ENCODE measurements at regions not wholly inside any gene's neighbourhood (a gene's known extent, or its start where the extent isn't known, plus 50 kb on each side); places are given as distances from the start of the nearest gene placed in this dataset.

DNA sequence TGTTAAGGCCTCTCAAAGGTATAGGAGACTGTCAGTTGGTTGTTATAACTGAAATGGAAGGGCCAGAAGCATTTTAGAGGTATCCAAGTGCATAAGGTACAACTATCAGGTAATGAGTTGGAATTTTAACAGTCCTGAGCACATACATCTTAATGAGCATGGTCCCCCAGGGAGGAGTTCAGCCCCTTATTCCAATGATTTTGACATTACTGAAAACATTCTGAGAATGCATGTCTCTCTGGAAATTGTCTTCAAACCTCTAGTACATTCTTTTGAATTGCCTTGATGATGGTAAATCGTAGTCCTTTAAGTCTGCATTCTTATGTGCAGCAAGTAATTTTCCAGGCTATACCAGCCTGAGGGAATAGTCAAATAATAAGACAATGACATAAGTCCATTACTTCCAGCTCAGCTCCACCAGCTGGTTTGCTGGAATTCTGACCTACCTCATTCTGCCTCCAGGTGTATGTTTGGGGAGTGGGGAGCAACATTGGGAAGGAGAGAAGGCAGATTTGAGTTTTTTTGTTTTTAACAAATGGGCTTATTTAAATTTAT lies 239.2 kb downstream of the MSRB3 start:
- DNase-seq: no peak

DNA sequence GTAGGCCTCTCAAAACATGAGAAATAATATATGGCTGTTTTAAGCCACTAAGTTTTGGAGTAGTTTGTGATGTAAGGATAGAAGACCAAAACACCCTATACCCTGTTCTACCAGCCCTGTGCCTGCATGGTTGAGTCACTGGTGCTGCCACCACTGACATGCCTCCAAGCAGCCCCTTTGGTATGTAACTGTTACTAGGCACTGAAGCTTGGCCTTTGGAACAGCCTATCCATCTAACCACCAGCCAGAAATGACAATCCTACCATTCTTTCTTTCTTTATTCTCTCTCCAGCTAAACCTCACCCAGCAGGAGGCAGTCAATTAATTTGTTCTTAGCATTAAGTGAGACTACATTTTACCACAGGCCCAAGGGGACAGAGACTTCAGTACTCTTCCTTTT lies 240.3 kb downstream of the MSRB3 start:
- DNase-seq: no peak

DNA sequence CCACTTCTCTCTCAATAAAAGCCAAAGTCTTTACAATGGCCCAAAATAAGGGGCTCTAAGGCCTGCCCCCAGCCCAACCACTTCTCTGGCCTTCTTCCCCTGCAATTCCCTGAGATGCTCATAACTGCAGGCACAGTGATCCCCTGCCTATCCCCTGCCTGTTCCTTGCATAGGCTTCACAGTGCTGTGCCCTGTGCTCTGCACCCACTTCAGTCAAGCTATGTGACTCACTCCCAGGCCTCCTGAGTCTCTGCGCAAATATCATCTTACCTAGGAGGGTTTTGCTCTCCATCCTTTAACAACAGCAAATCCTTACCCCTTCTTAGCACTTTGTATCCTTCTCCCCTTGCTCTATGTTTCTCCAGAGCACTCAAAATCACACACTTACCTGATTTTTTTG lies 242.2 kb downstream of the MSRB3 start:
- no peak for DNase-seq

DNA sequence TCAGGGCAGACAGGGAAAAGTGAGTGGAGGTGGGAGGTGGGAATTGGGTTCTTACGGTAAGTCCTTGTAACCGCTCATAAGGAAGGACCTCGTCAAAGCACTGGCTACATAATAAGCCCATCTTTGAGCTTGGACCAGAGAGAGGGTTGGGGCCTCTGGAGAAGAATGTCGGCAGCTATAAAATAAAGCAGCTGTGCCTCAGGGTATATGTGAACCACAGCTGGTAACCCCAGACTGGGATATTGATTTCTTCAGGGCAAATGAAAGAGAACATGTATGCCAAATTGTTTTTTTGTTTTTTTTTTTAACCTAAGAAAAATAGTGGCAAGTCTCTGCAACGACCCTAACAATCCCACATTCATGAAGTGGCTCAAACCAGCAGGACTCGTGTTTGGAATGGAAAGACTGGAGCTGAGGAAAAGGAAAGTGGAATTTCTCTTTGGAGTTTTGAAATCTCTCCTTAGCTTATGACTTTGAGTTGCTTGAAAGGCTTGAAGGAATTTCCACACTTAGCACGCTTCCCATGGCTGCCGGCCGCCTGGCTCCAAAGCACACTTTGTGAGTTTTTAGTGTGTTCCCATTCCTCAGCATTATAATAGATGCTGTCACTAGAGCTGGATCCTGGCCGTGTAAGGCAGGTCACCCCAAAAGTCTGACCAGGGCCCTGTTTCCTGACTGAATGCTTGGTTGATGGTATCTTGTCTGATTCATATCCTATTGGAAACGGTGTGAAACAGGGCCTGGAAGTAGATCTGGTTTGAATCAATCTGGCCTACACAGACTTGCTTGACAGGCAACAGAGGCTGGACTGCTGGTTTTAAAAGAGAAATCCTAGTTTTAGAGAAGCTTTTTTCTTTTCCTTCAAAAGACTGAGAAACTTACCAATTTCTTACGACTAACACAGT lies 244.7 kb downstream of the MSRB3 start:
- no peak for DNase-seq

DNA sequence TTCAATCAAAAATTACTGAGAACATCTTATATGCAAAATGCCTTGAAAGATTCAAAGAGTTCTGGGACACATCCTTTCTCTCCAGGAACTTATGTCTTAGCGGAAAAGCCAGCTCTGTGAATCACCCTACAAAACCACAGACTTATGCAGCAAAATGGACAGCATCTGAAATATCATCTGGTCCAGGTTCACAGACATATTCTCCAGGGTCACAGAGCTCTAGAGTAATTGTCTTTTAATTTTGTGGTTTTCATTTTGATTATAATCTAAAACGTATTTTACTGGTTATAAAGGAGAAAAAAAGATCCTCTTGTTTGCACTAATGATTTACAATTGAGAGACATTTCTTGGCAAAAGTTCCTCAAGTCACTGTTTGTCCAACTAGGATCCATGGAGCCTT lies 246.2 kb downstream of the MSRB3 start:
- no peak for DNase-seq

DNA sequence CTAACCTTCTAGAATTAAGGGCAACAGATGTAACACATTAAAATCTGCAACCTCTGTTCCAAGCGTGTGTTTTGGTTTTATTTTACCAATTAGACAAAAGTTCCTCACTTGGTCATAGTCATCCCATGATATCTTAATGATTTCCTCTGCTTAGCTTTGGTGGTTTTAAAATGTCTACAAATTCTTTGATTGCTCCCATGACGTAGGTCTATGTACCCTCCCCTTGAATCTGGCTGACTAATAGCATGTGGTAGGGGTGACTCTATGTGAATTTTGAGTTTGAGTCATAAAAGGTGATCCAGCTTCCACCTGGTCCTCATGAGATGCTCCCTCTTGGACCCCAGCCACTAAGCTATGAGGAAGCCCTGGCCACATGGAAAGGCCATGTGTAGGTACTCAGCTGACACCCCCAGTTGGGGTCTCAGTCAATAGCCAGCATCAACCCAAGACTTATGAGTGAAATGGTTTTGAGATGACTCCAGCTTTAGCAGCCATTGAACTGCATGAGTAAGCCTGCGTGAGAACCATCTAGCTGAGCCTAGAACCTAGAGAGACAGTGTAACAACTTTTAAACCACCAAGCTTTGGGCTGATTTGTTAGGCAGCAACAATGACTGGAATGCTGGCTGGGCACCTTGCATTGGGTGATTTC lies 247.1 kb downstream of the MSRB3 start:
- DNase-seq: no peak

DNA sequence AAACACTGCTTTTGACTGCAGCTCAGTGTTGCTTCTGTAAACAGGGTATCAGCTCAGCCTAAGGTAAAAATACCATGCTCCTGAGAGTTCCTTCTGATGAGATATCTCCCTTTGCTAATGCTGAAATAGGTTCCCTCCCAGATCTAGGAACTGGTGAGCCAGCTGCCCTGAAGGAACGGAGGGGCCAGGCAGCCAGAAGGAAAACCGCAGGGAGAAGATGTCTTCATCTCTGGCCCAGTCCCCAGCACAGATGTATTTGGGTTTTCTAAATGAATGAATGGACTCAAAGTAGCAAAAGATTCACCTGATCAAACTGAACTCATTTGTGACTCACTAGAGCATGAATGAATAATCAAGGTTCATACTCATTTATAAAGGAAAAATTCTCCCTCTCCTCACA lies 247.8 kb downstream of the MSRB3 start:
- DNase-seq: no peak

DNA sequence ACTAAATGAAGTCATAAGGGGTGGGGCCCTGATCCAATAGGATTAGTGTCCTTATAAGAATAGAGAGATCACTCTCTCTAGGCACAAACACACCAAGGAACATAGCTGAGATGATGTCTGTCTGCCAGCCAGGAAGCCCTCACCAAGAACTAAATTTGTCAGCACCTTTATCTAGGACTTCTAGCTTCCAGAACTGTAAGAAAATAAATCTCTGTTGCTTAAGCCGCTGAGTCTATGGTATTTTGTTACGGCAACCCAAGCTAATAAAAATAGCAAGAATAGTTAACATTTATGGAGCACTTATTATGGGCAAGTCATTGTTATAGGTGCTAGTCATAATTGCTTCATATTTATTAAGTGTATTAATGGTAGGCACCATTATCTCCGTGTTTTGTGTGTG lies 249.6 kb downstream of the MSRB3 start:
- DNase-seq: no peak

DNA sequence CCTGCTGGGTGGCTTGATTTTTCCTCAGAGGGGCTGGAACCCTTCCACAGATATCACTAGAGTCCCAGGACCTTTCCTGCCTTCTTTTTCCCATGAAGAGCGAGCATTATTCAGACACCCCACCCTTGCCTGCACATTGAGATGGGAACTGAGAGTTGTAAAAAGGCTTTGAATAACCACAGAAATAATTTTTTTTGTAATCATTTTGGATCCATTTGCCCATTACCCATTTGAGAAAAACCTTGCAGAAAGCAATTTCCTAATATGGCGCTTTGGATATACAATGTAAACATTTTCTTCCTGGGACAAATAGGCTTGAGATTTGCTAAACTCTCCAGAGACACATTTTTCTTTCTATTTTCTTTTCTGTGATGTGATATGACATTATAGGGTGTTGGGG lies 250.6 kb downstream of the MSRB3 start:
- DNase-seq: no peak

DNA sequence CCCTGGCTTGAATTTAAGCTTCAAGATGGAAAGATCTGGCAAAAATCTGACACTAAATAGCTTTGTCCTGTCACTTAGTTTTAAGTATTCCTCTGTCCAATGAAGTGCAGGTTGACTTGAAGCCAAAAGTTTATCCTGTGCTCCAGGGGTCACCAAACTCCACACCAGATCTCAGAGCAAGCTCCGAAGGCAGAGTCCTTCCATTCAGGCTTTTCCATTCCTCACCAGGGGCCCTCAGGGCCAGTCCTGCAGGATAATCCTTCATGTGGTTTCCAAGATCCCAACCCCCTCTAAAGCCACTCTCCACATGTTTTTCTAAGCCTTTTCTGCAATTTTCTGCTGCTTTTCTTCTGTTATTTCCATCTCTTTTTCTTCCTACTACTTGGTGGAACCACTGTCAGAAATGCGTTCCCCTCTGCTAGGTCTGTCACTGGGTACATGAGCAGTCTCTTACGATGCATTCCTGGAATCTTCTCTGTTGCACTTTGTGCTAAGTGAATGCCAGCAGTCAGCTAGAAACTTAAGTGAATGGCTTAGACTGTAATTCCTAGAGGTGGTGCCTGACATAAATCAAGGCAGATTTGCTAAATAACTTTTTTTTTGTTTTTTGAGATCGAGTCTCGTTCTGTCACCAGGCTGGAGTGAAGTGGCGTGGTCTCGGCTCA lies 251.4 kb downstream of the MSRB3 start:
- no peak for DNase-seq

DNA sequence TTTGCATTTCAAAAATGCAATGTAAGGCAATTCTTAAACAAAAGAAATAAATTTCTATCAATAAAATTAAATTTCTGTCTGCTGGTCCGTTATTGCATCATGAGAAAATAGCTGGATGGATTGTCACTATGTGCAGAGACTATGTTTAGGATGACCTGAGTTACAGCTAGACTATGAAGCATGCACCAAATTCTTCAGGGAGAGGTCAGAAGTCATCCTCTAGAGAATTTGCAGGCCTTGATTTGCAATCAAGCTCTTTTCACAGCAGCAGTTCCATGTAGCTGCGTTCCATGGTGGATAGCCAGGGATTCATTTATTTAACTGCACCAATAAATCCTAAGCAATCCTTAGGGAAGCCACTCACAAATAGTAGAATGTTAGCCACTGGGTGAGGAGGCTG lies 253.7 kb downstream of the MSRB3 start:
- DNase-seq: no peak

DNA sequence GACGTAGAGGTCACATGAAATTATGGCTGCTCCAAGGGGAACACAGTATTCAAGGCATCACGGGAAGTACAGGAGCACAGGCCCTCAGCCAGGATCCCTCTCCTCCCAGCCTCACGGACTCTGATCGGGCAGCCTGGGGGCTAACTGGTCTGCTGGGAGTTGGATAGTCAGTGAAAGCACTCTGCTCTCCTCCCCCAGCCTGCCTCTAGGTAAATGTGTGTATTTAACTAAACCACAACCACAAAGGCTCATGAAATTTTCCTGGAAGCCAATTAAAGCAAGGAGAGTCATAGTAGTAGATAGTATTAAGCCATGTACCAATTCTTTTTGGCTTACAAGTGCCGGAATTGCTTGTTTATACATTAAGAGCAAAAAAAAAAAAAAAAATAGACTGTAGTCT lies 254.3 kb downstream of the MSRB3 start:
- no peak for DNase-seq

DNA sequence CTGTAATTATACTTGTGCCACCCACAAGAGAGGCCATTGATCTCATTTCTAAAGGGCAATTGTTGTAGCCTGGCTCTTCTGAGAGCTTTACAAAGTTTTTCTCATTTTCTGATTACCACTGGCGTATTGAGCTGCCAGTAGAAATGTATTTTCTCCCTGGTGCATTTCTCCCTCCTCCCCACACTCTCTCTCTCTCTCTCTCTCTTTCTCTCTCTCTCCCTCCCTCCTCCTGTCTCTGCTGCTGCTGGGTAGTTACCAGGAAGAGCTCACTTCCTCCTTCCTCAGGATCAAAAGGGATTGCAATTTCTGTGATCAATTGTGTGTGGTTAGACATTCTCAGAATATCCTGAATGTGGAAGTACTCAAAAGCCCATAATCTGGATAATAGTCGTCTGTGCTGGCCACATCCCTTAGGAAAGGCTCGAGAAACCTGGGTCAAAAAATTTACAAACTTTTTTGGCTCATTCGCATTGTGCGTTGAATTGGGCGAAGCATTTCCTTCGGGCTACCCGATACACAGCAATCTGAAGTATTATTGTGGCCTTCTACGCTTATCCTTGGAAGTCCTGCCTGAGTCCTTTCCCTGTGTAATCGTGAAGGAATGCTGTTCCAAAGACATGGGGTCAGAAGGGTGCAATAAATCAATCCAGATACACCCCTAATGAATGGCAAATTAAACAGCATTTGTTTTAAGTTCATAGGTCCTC lies 254.8 kb downstream of the MSRB3 start:
- DNase-seq: no peak

DNA sequence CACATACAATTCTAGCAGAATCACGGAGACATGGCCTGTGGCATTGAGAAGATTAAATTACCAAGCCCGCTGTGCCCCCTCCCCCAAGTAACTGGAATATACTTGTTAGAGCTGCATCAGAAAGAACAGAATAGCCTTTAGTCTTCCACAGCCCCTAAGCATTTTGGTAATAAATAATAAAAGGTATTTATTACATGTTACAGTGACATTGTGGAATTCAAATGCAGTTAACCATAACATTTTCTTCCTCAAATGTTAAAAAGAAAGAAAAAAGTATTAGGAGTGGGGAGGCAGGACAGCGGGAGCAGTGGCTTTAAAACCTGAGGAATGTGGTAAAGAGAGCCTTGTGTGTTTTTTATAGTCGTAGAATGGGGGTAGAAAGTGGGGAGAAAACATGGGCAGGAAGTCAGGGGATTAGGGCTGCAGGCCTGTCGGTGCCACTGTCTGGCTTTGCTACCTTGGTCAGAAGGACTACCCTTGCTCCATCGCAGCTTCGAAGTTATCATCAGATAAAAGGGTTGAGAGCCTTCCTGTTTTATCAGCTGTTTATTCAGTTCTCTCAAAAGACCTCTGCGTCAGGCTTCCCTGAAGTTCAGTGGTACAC lies 255.9 kb downstream of the MSRB3 start:
- DNase-seq: no peak

DNA sequence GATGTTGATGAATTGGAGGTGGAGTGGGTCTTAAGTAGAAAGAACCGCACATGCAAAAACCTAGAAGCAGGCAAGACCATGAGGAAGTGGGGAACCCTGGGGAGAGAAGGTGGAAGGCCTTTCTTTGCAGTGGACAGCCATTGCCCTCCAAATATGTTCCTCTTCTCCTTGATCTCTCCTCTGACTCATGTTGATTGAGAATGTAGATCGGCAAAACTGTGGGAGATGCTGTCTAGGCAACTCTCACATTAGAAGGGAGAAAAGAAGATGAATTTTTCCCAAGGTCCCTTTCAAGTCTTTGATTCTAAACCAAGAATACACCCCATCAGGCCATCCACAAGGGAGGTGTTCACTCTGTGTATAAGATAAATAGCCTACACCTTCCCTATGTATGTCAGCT lies 257.5 kb downstream of the MSRB3 start:
- DNase-seq: no peak

DNA sequence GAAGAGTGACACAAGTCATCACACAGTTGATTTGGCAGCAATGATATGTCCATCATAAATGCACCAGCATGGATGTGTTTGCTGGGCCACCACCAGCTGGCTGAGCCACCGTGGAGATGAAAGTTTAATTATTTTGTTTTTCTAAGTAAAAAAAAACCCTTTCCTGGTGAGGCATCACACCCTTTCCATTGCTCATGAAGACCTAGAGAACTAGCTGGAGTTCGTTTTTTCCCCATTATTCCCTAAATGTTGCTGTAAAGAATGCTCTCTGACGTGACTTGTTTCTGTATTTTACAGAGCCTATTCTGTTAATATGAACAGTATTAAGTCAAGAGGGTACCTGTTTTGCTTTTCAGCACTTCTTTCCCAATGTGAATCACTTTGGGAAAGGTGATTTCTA lies 257.9 kb downstream of the MSRB3 start:
- no peak for DNase-seq

DNA sequence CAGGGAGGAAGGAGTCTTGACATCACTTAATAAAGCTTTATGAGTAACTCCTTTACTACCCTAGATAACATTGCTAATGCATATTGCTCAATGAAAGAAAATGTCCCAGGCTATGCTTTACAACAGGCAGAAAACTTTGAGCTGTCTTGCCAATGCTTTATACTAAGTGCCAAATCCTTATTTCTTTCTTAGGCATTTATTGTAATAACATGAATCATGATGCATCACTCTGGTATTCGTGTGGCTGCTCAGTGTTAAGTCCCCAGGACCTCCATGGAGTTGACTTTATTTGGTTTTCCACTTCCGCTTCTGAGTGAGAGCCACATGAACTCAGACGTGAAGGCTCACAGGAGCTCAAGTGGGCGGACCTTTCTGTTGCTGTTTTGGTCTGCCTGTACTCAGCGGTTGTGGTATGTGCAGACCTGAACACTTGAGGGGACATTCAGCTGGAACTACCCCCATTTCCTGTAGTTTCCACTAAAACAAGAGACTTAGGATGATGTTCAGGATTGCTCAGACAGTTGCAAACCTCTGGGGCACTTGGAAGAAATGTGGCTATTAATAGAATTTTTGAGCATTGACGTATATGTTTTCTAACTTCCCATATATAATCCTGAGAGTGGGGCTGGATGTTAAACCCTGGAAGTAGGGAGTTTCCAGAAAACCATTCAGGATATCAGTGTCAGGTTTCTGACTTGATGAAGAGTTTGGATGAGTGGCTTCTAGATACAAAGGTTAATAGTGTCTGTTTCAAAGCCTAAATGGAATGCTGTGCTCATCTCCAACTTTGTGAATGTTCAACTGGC lies 258.6 kb downstream of the MSRB3 start:
- DNase-seq: no peak

DNA sequence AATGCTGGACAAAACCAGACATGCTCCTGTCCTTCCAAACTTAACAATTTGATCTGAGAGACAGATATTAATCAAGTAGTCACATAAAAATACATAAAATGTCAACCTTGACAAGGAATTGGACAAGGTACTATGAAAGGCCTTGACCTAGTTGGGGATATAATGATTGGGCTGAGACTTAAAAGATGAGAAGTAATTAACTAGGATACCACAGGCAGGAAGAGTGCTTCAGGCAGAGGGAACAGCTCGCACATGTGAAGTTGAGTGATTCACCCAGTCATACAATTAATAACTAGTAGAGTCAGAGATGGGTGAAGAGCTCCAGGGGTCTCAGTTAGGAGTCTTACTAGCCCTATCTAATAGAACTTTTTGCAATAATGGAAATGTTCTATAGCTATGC lies 259.5 kb downstream of the MSRB3 start:
- no peak for DNase-seq

DNA sequence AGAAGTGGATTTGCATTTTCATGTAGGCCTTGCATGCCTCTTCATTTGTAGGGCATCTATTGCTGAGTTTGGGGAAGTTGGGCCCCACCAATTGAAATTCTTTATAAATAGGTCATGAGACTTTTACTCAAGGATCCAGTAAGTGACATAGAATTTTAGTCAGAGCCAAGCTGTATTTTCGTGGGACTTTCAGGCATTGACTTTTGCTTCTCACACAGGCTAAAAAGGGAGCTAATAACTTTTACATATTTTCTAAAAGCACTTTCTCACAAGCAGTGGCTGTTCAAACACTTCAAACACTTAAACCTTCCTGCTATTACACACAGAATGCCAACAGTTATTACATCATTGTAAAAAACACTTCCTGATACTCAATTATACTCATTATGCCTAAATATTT lies 260.5 kb downstream of the MSRB3 start:
- DNase-seq: no peak

DNA sequence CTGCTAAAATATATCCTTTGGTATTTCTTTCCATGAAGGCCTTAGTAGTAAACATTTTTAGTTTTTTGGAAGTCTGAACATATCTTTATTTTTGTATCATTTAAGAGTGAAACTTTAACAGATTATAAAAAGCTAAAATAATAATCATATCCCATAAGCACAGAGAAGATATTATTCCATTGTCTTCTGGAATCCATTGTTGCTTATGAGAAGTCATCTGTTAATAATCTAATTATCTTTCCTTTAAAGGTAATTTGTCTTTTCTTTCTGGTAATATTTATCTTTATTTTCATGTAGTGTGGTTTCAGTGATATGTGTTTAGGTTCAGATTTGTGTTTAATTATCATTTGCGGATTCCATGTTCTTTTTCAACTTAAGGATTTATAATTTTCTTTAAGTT lies 261.7 kb downstream of the MSRB3 start:
- no peak for DNase-seq

DNA sequence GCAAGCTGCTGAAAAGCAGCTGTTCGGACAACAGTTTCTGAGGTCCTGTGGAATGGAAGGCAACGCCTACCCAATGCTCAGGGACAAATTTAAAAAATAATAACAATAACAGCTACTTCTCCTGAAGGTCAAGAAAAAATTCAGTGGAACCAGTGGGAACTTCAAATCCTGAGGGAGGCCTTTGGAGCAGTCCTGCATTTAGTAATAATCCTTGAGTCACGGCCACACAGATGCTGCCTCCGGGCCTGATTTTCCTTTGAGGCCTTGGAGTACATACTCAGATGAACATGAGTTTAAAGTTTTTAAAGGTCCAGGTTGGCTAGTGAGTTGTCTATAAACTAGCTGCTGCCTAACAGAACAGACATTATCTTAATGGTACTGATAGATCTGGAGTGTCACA lies 268.0 kb downstream of the MSRB3 start:
- no peak for DNase-seq

Measured in CD4-positive, alpha-beta T cell treated with Interleukin-10 for 1 hour (primary cell).